PC-9 (cell line): ENCODE measurements at regions not wholly inside any gene's neighbourhood (a gene's known extent, or its start where the extent isn't known, plus 50 kb on each side); places are given as distances from the start of the nearest gene placed in this dataset.

ENCODE experiments used
- EZH2 ChIP-seq: fragments of 200-600 bp; sonication (generic); IDR thresholded peaks from 2 replicates; pipeline ENCODE4 v1.8.0; 2017; ENCODE audit warnings: antibody characterized with exemption, low read depth
- TF ChIP-seq, protein P1 (sequence below): fragments of 200-600 bp; sonication (generic); conservative IDR thresholded peaks from 2 replicates; pipeline ENCODE4 v1.6.1; 2017; ENCODE audit warnings: mixed run types, antibody characterized with exemption, mild to moderate bottlenecking, moderate library complexity

DNA sequence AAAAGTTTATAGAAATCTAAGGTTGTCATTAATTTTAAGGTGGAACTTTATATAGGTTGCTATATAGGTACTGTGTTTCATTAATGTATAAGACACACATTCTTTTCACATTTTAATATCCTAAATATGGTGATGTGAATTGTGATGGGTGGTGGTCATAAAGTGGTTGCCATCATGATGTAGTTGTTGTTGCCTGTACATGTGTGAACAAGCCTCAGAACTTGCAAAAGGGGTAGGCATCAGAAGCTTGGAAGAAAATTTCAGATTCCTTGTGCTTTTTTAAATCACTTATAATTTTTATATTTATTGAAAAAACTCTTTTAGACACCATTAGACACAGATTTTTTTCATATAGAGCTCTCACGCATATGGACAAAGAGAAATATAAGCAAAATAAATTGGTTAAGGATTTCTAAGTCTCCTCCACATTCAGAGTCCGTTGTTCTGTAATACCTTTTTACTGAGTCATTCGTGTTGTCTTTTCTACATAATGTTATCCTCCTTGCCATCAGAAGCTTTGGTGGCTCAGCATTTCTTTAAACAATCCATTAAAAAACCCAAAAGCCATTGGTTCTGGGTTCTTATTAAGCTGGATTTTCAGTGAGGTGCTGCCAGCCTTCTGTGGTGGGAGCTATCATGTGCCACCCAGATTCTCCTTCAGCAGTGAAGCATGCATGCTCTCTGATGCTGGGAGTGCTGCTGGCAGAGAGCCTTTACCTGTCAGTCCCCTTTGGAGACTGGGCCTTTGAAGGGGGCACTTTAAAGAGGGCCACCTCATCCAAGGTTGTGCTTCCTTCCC is 140.4 kb upstream of the GALNT15 start:
- TF ChIP-seq, protein P1, sequence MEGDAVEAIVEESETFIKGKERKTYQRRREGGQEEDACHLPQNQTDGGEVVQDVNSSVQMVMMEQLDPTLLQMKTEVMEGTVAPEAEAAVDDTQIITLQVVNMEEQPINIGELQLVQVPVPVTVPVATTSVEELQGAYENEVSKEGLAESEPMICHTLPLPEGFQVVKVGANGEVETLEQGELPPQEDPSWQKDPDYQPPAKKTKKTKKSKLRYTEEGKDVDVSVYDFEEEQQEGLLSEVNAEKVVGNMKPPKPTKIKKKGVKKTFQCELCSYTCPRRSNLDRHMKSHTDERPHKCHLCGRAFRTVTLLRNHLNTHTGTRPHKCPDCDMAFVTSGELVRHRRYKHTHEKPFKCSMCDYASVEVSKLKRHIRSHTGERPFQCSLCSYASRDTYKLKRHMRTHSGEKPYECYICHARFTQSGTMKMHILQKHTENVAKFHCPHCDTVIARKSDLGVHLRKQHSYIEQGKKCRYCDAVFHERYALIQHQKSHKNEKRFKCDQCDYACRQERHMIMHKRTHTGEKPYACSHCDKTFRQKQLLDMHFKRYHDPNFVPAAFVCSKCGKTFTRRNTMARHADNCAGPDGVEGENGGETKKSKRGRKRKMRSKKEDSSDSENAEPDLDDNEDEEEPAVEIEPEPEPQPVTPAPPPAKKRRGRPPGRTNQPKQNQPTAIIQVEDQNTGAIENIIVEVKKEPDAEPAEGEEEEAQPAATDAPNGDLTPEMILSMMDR, result no peak
- TF ChIP-seq EZH2, result no peak
